GM21528 (cell line): ENCODE measurements at regions not wholly inside any gene's neighbourhood (a gene's known extent, or its start where the extent isn't known, plus 50 kb on each side); places are given as distances from the start of the nearest gene placed in this dataset.
"Not testable (repeated sequence)": the region's sequence is repeated elsewhere in the genome, so short reads cannot be mapped to it uniquely, and the experiment has no call there.

Experiments used
- ATAC-seq: cut with Tn5 transposase; IDR thresholded peaks from one replicate; pipeline ENCODE4 v1.9.1; 2021; ENCODE audit warnings: mild to moderate bottlenecking, moderate library complexity; ENCODE audit not compliant: unreplicated experiment, low FRiP score

DNA sequence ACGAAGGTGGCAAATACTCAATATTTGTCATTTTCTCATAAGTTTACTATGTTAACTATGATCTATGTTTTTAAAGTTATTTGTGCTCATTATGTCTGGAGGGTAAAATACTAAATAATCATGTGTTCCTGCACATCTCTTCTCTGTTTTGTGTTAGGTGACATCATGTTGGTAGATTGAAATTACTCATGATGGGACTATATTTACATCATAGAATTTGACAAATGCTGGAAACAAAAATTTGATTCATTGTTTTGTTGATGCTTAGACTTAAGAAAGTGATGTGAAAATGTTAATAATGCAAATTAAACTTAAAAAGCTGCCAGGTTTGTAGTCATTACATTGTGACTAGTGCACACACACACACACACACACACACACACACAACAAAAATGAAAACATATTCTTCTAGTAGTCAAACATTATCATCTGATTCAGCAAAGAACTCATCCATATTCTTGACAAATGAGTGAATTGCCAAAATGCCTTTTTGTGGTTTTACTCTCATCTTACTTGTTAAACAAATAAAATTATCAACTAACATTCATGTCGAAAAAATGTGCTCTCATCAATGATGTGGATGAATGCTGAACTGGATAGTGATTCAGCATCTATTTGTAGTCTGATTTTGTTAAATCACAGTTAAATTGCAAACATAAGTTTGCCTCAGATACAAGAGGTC is 870.7 kb downstream of the BRINP3 start:
- no peak for ATAC-seq

DNA sequence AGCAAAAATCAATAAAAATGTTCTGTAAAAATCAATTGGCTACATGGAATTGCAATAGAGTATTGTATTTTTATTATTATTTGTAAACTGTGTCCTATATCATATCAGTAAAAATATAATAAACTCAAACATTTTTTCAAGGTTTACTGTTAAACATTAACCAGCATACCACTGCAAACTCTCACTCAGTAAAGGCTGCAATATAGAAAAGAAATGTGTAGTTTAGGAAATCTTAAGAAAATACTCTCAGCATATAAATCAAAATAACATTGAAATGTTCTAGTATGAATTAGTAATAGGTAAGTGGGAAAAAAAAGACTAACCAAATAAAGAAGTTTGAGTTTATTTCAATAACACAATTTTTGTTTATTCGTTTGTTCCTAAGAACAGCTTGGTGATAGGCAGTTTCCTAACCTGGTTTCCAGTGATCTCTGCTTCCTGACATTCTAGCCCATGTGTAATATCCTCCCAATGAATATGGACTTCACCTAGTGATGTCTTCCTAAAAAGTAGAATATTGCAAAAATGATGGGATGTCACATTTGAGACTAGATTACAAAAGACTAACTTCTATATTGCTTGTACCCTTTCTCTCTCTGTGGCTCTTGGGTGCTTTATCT is 870.1 kb downstream of the BRINP3 start:
- ATAC-seq = no peak

DNA sequence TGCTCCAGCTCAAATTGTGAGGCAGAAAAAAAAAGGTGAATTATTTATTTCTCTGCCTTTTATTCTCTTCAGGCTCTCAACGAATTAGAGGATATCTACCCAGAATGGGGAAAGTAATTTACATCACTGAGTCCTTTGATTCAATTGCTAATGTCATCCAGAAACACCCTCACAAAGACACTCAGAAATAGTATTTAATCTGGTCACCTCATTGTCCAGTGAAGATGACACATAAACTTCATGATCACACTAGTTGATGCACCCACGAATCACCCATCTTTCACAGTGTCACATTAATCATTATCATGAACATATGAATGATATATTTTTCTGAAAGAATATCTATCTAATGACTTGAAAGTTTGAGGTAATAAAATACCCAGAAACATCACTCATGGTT is 868.5 kb downstream of the BRINP3 start:
- ATAC-seq = no peak

DNA sequence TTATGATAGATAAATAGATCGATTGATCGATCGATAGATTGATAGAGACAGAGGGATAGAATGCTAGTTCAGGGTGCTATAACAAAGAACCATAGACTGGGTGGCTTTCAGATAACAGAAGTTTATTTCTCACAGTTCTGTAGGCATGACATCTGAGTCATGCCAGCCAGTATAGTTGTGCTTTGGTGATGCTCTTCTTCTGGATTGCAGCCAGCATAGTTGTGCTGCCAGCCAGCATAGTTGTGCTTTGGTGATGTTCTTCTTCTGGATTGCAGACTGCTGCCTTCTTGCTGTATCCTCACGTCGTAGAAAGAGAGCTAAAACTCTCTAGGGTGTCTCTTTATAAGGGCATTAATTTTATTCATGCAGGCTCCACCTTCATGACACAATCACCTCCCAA is 860.8 kb downstream of the BRINP3 start:
- no peak for ATAC-seq

DNA sequence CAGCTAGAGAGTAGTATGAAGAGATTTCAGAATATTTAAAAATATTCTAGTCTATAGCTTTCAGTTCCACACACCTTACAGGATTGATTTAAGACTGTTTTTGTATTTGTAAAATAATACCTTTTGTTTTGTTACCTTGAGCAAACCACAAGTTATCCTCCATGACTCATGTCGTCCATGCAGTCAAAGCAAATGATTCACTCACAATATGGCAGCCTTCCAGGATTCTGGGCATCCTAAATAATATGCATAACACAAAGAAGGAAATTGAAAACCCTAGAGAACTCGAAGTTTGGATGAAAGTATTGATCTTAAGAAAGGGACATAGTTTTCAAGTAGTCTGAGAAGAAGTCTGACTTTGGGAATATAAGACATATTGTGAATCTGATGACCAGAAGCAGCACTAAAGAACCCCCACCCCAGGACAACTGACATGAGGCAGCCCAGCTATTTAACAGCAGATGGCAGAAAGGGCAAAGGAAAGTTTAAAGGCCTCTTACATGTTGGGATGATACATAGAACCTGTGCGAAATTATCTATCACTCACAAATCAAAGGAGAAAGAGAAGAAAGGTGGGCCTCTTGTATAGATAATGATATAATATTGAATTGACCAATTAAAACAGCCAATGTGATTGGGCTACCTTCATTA is 857.9 kb downstream of the BRINP3 start:
- ATAC-seq = no peak

DNA sequence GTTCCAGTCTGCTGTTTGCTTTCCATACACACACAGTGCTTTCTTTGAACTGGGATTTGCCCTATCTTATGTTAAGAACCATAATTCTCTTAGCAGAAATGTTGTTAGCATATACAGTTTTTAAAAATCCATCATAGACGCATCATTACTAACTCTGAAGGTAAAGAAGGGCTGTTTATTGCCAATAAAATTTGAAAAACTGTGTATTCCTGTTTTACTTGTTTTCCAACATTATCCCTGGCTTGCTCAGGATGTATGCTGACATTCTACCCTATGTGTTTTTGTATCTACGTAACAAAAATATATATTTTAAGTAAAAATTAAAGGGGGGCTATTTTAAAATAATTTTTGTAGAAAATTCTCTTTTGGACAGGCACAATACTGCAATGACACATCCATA is 857.2 kb downstream of the BRINP3 start:
- no peak for ATAC-seq

DNA sequence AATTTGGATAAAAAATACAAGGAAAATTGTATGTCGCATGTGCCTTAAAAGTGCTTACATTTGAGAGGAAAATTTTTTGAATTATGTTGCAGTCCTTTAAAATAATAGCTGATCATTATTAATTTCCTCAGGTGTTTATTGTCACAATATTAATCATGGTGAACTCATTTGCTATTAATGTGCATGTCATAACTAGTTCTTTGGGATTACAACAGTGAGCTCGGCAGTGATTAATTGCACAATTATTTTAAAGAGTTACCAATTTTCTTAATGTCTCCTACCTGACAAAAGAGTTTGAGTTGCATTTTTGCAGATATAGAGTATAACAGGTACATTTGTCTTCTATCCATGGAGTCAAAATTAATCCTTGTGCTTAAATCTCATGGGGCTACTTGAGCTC is 854.3 kb downstream of the BRINP3 start:
- no peak for ATAC-seq

DNA sequence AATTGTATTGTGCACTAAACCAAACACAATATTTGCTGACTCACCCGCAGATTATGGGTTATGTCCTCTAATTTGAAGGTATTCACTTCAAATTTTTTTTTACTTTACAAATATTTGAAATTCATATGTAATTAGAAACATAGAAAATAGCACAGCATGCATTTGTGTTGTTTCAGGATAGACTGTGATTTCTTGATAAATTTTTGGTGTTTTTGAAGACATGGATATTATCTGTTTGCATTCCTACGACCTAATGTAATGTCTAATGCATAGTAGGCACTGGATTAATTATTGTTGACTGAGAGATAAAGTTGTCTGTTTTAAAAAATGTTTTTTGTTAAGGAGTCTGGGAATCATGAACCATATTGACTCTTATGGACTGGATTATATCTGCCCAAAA is 850.2 kb downstream of the BRINP3 start:
- ATAC-seq = no peak

DNA sequence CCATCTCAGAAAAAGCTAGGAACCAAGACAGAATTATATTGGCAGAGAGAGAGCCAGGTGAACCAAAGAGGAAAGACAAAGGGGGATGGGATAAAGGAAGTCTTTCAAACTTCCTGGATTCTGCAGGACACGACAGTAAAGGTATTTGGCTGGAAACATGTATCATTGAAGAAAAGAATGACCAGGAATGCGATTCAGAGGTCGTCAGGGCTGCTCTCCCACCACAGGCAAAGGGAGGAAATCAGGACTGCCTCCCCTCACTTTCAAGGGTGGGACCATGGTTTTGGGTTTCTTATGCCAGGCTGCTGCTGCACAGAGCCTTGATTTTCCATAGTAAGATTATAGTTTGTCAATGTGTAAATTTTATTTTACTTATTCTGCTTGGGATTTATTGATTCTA is 848.8 kb downstream of the BRINP3 start:
- no peak for ATAC-seq

DNA sequence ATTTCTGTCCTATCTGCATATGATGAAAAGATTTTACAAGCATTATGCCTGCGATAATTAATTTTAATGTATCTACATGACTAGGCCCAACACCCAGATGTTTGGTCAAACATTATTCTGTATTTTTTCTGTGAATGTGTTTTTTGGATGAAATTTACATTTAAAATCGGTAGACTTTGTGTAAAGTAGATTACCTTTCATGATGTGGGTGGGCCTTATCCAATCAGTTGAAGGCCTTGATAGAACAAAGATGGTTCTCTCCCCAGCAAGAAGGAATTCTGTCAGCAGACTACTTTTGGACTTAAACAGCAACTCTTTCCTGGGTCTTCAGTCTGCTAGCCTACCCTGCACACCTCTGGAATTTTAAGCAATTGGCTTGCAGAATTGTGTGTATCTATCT is 844.0 kb downstream of the BRINP3 start:
- ATAC-seq = no peak

DNA sequence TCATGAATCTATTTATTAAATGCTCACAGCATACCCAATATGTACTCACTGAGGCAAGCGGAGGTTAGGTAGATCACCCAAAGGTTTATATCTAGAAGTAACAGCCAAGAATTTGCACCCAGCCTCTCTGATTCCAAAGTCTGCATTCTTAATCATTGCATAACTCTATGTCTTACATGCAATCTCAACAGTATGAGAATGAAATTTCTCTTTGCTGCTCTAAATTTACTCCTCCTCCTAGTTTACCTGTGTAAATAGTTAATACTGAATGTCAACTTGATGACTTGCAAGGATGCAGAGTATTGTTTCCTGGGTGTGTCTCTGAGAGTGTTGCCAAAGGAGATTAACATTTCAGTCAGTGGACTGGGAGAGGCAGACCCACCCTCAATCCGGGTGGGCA is 840.6 kb downstream of the BRINP3 start:
- ATAC-seq = no peak

DNA sequence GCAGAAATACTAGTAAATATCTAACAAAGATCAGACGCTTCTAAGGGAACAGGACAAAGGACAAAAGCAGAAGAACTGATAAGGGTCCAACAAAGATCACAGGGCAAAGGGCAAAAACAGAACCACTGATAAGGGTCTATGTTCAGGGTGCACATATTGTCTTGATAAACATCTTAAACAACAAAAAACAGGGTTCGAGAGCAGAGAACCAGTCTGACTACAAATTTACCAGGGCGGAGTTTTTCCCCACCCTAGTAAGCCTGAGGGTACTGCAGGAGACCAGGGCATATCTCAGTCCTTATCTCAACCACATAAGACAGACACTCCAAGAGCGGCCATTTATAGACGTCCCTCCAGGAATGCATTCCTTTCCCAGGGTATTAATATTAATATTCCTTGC is 833.5 kb downstream of the BRINP3 start:
- ATAC-seq = not testable (repeated sequence)

DNA sequence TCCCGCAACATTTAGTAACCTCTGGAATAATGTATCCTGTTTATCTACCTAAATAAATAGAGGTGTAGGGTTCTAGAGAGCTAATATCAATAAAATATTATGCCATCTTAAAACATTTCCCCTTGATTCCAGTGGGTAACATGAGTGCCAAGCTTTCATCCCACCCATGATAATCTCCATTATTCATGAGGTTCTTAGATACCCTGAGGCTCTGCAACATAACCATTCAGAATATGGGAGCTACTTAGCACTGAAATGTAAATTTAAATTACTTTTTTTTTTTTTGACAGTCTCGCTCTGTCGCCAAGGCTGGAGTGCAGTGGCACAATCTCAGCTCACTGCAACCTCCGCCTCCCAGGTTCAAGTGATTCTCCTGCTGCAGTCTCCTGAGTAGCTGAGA is 832.7 kb downstream of the BRINP3 start:
- no peak for ATAC-seq

DNA sequence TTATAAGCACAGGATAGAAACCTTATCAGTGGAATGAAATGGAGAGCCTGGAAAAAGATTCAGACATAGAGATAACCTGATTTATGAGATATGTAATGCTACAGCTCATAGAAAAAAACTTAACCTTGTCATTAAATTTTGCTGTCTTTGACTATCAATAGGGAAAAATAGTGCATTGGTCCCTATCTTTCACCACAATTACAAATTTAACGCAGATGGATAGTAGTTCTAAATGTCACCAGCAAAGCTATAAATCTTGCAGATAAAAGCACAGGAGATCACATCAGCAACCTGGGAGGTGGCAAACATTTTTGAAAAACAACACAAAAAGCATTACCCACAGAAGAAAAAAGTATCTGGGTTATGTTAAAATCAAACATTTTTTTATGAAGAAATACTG is 831.6 kb downstream of the BRINP3 start:
- no peak for ATAC-seq

DNA sequence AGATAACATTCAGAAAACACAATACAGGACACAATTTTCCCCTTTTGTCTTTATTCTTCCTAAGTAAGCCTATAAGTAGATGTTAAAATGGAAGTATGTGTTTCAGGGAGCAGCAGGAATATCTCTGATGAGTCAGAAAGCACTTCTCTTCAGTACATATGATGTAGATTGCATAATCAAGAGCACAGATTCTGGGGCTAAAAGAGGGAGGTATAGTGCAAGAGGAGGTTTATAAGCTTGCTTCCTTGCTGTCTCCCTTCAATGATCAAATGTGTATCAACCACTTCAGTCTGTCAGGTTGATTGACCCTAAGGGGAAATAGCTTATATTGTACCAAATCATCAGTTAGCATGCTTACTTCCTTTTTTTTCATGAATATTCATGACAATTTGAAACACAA is 822.8 kb downstream of the BRINP3 start:
- no peak for ATAC-seq

DNA sequence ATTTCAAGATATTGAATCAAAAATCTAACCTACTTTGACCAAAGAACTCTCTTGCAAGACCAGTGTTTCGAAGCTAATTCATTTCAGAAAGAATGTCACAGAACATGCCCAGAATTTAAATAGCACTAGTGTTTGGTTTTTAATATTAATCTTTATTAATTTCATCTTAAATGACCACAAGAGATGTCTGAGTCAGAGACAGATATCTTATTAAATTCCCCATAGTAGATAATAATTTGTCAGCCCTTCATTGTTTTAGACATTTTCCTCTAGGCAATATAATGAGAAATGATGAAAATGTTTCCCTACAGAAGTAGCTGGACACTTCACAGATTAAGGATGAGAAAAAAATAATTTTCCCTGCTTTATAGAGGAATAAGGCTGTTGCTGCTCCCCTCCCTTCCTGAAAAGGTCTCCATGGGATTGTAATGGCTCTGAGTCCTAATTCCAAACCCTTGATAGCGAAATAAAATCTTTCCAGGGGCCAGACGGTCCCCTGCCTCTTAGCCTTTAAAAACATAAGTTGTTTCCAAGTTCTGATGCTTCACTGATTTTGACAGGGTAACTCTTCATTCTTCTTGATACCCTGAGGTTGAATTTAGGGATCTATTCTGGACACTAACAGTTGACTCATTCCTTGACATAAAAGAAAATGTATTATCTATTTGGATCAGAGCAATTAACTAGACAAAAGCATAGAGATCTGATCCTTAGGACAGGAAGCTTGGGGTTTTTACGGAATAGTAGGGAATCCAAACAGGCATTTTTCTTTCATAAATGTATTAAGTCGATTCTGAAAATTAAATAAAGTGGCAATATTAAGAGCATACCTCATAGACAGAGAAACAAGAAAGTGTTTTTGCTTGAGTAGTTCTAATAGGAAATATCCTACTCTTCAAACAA is 820.8 kb downstream of the BRINP3 start:
- no peak for ATAC-seq

DNA sequence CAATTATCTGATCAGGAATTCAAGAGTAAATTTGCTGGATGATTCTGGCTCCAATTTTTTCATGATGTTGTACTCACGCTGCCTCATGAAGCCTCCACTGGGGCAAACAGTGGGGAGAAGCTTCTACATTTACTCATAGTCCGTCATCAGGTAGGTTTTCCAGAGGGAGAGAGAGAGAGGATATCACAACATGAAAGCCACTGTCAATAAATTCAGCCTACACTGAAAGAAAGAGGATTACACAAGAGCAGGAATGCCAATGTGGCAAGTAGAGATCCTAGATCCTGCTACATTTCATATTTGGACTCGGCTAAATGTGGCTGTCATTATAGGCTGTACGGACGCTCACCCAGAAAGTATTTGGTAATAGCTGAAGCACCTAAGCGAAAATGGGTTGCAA is 819.9 kb downstream of the BRINP3 start:
- ATAC-seq = no peak

DNA sequence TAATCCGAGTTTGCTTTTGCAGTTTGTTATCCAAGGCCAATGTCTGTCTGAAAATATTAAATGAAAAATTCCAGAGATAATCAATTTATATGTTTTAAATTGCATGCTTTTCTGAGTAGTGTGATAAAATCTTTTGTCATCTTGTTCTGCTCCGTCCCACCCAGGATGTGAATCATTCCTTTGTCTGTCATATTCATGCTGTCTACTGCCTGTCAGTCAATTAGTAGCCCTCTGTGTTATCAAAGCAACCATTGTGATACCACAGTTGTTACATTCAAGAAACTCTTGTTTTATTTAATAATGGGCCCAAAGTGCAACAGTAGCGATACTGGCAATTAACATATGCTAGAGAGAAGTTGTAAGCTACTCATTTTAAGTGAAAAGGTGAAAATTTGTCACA is 819.3 kb downstream of the BRINP3 start:
- ATAC-seq = no peak

DNA sequence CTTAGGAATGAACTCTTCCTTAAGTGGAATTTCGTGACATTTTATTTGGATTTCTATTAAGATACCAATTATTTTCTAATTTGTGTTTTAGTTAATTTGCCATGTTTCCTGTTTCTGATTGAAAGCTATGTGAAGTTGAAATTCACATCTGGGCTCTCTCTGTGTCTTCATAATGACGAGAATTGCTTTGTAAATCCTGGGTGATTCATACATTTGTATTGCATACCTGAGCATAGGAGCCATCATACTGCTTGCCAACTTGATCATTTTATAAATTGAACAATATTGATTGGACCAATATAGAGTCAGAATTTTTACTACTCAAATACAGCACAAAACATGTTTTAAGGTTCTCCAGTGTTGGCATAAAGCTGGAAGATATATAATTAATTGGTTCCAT is 817.9 kb downstream of the BRINP3 start:
- ATAC-seq = no peak

DNA sequence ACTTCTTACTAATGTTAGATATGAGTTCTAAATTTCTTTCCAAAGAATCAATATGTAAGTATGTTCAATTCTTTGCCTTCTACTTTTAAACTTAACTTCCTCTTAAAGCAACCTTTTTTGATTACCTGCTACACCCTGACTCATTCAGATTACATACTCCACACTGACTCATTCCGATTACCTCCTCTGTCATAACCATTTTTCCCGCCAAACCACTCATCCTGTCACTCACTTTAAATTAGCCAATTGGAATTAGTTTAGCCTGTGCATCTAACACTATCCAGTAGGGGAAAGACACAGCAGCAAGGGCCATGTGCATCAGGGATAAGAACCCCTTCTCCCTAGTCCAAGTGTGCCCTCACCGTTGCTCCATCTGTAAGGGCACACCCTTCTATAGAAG is 815.5 kb downstream of the BRINP3 start:
- no peak for ATAC-seq

DNA sequence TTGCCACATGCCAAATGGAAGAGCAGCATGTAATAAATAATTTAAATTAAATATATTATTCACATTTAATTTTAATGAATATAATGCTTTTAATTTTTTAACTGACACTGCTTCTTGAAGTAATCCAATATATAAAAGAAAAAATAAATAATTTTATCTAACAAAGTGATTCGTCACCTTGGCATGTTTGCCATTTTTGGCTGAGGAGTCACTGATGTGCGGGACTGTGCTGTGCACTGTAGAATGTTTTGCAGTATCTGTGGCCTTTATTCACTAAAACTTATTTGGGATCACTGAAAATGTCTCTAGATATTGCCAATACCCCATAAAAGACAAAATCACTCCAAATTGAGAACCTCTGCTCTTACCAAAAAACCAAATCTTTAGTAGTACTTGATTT is 807.8 kb downstream of the BRINP3 start:
- ATAC-seq = no peak
